SK-N-MC (cell line): ENCODE measurements at regions not wholly inside any gene's neighbourhood (a gene's known extent, or its start where the extent isn't known, plus 50 kb on each side); places are given as distances from the start of the nearest gene placed in this dataset.

Experiments used
- DNase-seq: peaks from one replicate; pipeline ENCODE4 v3.0.0-alpha.2; 2011; ENCODE audit warnings: low read depth, low spot score
- H3K27ac ChIP-seq: fragments of 200-600 bp; sonication (generic); 2 replicates; pipeline ENCODE4 v1.5.1; 2016; ENCODE audit warnings: mixed run types
- H3K36me3 ChIP-seq: fragments of 200-600 bp; sonication (generic); 2 replicates; pipeline ENCODE4 v1.6.1; 2017; ENCODE audit warnings: antibody characterized with exemption, low read length, mixed read lengths; ENCODE audit not compliant: insufficient read depth
- H3K4me3 ChIP-seq: fragments of 200-600 bp; sonication (generic); 2 replicates; pipeline ENCODE4 v1.5.1; 2016
- H3K9ac ChIP-seq: fragments of 200-600 bp; sonication (generic); 2 replicates; pipeline ENCODE4 v1.8.0; 2017; ENCODE audit warnings: mixed run types, mixed read lengths; ENCODE audit not compliant: insufficient read length
- H3K9me3 ChIP-seq: fragments of 200-600 bp; sonication (generic); 2 replicates; pipeline ENCODE4 v1.6.1; 2017; ENCODE audit warnings: low read depth, mild to moderate bottlenecking, antibody characterized with exemption, low read length, moderate library complexity, mixed read lengths
- EZH2 ChIP-seq: fragments of 200-600 bp; sonication (generic); IDR thresholded peaks from one replicate; pipeline ENCODE4 v1.6.1; 2017; ENCODE audit warnings: antibody characterized with exemption
- FOXP2 ChIP-seq: optimal IDR thresholded peaks from 2 replicates; pipeline ENCODE3; 2011; ENCODE audit warnings: mild to moderate bottlenecking, moderate library complexity; ENCODE audit not compliant: insufficient read depth; ENCODE audit errors: extremely low read length, control extremely low read depth
- POLR2AphosphoS5 ChIP-seq: IDR thresholded peaks from 2 replicates; pipeline ENCODE4 v1.6.1; 2012; ENCODE audit warnings: mild to moderate bottlenecking, low read depth, low read length, borderline replicate concordance

GRCh38 chr15:46328821-46329220 lies 694.0 kb downstream of the SQOR start:
- Histone ChIP-seq H3K9me3 (no peaks in the 10 kb centered on the region), H3K36me3 (no peaks in the 10 kb centered on the region), H3K4me3 (no peak overlapping the region), H3K9ac (no peak overlapping the region), H3K27ac (no peak overlapping the region)
- TF ChIP-seq POLR2AphosphoS5: no peak
- no peak for TF ChIP-seq EZH2
- DNase-seq: no peak

- Histone ChIP-seq H3K9me3 (no peaks in the 10 kb centered on the region), H3K4me3 (no peak overlapping the region), H3K27ac (no peak overlapping the region), H3K36me3 (no peaks in the 10 kb centered on the region), H3K9ac (no peak overlapping the region)
- no peak for DNase-seq
- TF ChIP-seq EZH2: no peak
- TF ChIP-seq FOXP2: no peak
- TF ChIP-seq POLR2AphosphoS5: no peak
Measured at GRCh38 chr15:46329876-46330275, 695.0 kb downstream of the SQOR start.

DNA sequence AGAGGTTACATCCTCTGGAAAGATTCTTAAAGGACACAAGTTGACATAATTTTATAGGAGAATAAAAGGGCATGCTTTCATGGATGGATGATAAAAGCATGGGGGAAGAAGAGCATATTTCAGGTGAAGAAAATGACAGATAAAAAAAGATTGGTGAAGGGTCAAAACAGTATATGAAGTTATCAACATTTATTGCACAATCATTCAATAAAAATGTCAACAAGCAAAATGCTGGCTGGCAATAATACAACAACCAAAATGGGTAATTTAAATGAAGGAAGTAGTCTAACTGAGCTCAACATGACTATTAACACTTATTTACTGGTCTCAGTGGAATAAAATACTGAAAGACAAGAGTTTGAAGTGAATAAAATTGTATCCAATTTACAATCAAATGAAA lies 696.7 kb downstream of the SQOR start:
- Histone ChIP-seq H3K4me3 (no peak overlapping the region), H3K9ac (no peak overlapping the region), H3K9me3 (no peaks in the 10 kb centered on the region), H3K27ac (no peak overlapping the region), H3K36me3 (no peaks in the 10 kb centered on the region)
- no peak for DNase-seq
- no peak for TF ChIP-seq POLR2AphosphoS5
- TF ChIP-seq EZH2: no peak
- no peak for TF ChIP-seq FOXP2

GRCh38 chr15:46343196-46343935 lies 708.5 kb downstream of the SQOR start:
- Histone ChIP-seq H3K9me3 (no peaks in the 10 kb centered on the region), H3K27ac (no peak overlapping the region), H3K4me3 (no peak overlapping the region), H3K36me3 (no peaks in the 10 kb centered on the region), H3K9ac (no peak overlapping the region)
- DNase-seq: no peak
- TF ChIP-seq POLR2AphosphoS5: no peak
- TF ChIP-seq EZH2: no peak
- no peak for TF ChIP-seq FOXP2

DNA sequence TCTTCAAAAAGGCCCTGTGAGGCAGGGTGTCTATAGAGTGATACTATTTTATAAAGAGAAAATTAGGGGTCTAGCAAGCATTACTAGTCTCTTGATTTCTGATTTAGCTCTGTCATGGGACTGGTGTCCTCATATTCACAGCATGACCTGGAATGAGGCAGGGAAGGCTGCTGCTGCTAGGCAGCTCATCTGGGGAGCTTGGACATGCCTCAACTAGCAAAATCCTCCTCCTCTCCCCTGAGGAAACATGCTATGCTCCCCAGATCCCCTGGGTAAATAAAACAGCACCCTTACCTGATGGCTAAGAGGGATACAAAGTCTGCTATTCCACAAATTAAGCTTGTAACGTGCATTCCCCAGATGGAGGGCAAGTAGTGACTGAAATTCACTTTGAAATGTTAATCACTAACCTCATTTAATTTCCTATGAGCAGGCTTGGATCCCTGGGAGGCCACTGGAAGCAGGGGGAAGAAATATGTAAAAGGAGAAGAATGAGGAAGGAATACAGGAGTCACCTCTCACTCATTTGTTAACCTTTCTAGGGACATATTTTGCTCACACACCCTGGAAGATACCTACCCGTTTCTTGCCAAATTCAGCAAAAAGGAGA lies 709.4 kb downstream of the SQOR start:
- Histone ChIP-seq H3K9me3 (no peaks in the 10 kb centered on the region), H3K9ac (no peak overlapping the region), H3K27ac (no peak overlapping the region), H3K36me3 (no peaks in the 10 kb centered on the region), H3K4me3 (no peak overlapping the region)
- no peak for DNase-seq
- no peak for TF ChIP-seq EZH2
- TF ChIP-seq POLR2AphosphoS5: no peak
- no peak for TF ChIP-seq FOXP2

DNA sequence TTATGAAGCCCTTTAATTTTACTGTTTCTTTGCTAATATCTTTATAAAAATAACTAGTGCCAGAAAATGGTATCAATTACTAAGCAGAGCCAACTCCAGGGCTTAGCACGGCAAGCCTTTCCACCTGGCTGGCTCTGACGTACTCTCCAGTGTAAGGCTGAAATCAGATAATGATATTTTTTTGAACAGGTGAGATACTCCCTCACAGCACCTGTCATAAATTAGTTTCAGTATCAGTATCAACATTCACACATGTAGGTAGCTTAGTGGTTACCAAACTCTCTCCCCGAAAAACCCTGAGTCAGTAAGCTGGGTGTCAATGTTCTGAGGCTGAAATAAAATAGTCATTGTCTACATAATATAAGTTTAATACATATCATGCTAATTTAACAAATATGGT lies 710.1 kb downstream of the SQOR start:
- DNase-seq: no peak
- Histone ChIP-seq H3K9ac (no peak overlapping the region), H3K27ac (no peak overlapping the region), H3K36me3 (no peaks in the 10 kb centered on the region), H3K9me3 (no peaks in the 10 kb centered on the region), H3K4me3 (no peak overlapping the region)
- TF ChIP-seq POLR2AphosphoS5: no peak
- TF ChIP-seq EZH2: no peak
- TF ChIP-seq FOXP2: no peak

GRCh38 chr15:46354443-46354842 lies 719.6 kb downstream of the SQOR start:
- Histone ChIP-seq H3K9me3 (no peaks in the 10 kb centered on the region), H3K4me3 (no peak overlapping the region), H3K36me3 (no peaks in the 10 kb centered on the region), H3K27ac (no peak overlapping the region), H3K9ac (no peak overlapping the region)
- TF ChIP-seq EZH2: no peak
- TF ChIP-seq FOXP2: no peak
- TF ChIP-seq POLR2AphosphoS5: no peak
- DNase-seq: no peak

GRCh38 chr15:46365572-46365971 lies 730.7 kb downstream of the SQOR start:
- Histone ChIP-seq H3K9me3 (no peaks in the 10 kb centered on the region), H3K4me3 (no peak overlapping the region), H3K36me3 (no peaks in the 10 kb centered on the region), H3K9ac (no peak overlapping the region), H3K27ac (no peak overlapping the region)
- TF ChIP-seq EZH2: no peak
- no peak for TF ChIP-seq POLR2AphosphoS5
- no peak for TF ChIP-seq FOXP2
- no peak for DNase-seq
